ENCODE measurements at regions not wholly inside any gene's neighbourhood (a gene's known extent, or its start where the extent isn't known, plus 50 kb on each side); places are given as distances from the start of the nearest gene placed in this dataset.

DNA sequence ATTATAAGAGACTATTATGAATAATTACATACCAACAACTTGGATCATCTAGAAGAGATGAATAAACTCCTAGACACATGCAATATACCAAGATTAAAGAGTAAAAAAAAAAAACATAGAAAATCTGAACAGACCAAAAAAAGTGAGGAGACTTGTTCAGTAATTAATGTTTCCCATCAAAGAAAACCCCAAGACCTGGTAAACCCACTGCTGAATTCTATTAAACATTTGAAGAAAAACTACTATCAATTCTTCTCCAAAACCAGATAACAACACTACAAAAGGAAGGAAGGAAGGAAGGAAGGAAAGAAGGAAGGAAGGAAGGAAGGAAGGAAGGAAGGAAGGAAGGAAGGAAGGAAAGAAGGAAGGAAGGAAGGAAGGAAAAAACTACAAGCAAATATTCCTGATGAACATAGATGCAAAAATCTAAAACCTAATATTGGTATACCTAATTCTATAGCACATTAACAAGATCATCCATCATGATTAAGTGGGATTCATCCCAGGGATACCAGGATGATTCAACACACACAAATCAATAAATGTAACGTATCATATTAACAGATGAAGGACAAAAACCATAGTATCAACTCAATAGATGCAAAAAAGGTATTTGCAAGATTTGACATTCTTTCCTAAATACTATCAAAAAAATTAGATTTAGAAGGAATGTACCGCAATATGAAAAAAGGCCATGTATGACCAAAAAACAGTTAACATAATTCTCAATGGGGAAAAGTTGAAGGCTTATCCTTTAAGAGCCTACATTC is 445.5 kb downstream of the KCNH5 start:
- TF ChIP-seq, protein P1, sequence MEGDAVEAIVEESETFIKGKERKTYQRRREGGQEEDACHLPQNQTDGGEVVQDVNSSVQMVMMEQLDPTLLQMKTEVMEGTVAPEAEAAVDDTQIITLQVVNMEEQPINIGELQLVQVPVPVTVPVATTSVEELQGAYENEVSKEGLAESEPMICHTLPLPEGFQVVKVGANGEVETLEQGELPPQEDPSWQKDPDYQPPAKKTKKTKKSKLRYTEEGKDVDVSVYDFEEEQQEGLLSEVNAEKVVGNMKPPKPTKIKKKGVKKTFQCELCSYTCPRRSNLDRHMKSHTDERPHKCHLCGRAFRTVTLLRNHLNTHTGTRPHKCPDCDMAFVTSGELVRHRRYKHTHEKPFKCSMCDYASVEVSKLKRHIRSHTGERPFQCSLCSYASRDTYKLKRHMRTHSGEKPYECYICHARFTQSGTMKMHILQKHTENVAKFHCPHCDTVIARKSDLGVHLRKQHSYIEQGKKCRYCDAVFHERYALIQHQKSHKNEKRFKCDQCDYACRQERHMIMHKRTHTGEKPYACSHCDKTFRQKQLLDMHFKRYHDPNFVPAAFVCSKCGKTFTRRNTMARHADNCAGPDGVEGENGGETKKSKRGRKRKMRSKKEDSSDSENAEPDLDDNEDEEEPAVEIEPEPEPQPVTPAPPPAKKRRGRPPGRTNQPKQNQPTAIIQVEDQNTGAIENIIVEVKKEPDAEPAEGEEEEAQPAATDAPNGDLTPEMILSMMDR (IDR thresholded peaks at IDR 0.05; ENCODE audit: low read depth, low read length): no peak

DNA sequence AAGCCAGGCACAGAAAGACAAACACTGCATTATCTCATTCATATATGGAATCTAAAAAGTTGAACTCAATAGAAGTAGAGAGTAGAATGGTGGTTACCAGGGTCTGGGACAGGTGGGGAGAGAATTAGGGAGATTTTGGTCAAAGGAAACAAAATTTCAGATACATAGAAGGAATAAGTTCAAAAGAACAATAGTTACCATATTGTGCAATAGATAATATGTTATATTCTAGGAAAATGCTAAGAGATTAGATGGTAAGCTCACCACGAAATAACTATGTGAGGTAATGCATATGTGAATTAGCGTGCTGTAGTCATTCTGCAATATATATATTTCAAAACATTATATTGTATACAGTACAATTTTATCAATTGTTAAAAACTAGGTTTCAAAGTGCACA is 442.5 kb downstream of the KCNH5 start:
- TF ChIP-seq, protein P1 (IDR thresholded peaks at IDR 0.05; ENCODE audit: low read depth, low read length): no peak
- no peak overlapping the region for H3K4me3 ChIP-seq (ENCODE audit: low read depth, low read length)

More for the DNA sequence above, 445.5 kb downstream of the KCNH5 start:
- H3K4me3 ChIP-seq (ENCODE audit: low read depth, low read length): no peak overlapping the region

DNA sequence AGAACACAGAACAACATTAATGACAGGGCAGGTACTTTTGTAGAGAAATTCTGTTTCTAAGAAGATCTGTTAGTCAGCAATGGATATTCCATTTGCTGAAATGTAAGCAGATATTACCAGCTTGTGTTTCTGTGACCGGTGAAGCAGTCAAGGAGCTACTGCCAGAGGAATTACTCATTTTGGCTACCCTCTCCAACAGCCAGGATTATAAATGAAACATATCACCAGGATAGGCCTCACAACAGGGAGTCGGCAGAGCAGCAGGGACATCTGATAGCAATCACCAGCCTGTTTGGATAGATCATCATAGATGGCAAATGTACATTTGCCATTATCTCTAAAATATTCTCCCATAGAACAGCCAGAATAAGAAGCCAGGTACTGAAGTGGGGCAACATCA is 440.7 kb downstream of the KCNH5 start:
- TF ChIP-seq, protein P1 (IDR thresholded peaks at IDR 0.05; ENCODE audit: low read depth, low read length): no peak
- no peak overlapping the region for H3K4me3 ChIP-seq (ENCODE audit: low read depth, low read length)

DNA sequence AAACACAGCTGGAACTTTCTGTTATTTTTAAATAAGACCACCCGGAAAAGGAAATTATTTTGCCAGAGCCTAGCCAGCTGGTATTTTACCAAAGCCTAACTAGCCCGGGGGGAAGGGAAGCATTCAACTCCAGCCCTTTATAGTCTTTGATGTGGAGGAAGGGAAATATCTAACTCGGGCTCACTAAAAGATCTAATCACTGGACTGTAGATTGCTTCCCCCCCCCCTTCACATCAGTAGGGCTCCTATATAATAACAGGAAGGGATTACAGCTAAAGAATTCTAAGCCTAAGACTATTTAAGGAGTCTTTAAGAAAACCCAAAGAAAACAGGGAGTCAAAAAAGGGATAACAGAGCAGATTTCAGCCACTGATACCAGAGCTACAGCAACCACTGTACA is 431.1 kb downstream of the KCNH5 start:
- H3K4me3 ChIP-seq (ENCODE audit: low read depth, low read length): no peak overlapping the region
- TF ChIP-seq, protein P1 (IDR thresholded peaks at IDR 0.05; ENCODE audit: low read depth, low read length): no peak

DNA sequence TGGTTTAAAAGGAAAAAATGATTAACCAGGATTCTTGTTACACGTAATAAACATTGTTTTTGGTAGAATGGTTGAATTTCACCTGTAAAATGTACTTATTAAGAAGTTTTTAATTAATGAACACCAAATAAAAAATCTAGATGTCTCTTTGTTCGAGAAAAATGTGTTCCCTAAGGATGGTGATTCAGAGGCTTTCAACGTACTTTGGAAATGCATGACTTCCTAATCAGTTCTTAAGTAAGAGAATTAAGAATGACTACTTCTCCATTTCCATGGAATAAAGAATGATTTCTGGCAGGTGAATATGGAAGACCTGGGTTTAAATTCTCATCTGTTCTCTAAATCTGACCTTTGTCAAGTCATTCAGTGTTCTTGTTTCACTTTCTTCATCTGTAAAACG is 428.6 kb downstream of the KCNH5 start:
- TF ChIP-seq, protein P1 (IDR thresholded peaks at IDR 0.05; ENCODE audit: low read depth, low read length): no peak
- no peak overlapping the region for H3K4me3 ChIP-seq (ENCODE audit: low read depth, low read length)

DNA sequence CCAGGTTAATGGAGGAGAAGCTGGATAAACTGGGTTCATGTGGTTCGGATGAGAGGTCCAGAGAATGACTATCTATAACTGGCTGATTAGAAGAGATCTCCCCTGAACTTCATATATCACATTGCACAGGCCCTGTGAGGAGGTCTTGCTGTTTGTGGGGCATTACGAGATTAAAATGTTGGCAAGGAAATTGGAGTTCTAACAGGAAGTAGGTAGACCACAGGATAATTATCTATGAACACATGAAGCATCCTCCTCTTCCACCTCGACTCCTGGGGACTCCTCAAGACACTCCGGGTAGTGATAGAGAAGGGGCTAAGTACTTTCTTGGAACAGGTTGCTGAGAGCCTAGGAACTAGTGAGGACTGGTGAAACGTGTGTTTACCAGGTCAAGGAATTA is 418.8 kb downstream of the KCNH5 start:
- no peak overlapping the region for H3K4me3 ChIP-seq (ENCODE audit: low read depth, low read length)
- TF ChIP-seq, protein P1 (IDR thresholded peaks at IDR 0.05; ENCODE audit: low read depth, low read length): no peak

DNA sequence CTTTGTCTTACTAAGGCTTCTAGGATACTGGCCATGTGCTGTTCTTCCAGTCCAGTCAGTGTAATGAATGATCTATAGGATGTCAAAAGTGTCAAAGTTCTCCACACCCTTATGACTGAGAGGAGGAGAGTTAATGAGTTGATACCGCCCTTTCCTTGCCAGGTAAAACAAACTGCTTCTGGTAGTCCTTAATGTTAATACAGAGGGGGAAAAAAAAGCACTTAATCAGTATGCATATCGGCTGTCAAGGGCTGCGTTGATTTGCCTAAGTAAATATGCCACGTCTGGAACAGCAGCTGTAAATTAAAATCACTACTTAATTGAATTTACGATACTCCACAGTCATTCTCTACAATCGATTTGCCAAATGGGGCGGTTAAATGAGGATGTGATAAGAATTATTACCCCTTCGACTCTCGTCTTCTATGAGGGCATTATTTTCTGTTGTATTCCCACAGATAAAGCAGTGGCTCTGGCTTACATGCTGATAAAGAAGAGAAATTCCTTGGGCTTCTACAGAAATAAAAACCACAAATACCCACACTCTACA is 416.0 kb downstream of the KCNH5 start:
- no peak overlapping the region for H3K4me3 ChIP-seq (ENCODE audit: low read depth, low read length)
- TF ChIP-seq, protein P1 (IDR thresholded peaks at IDR 0.05; ENCODE audit: low read depth, low read length): no peak
